ENCODE measurements at regions not wholly inside any gene's neighbourhood (a gene's known extent, or its start where the extent isn't known, plus 50 kb on each side); places are given as distances from the start of the nearest gene placed in this dataset.

DNA sequence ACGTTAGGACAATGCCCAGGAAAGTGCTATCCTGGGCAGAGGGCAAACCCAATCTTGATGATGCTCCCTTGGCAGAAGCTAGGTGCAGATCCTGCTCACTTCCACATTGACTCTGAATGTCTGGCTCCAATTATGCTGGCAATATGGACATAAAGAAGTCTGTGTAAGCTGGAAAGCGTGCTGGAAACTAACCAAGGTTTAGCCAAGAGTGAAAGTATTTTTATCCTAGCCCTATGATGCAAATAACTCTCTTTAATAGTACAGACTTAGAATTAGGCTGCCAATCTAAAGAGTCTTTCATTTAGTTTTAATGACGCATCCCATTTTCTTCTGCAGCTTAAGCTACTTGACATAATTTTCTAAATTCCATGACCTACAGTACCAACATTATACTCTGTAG, 571.8 kb downstream of the TUSC7 start:
- DNase-seq (ENCODE audit: low spot score) (no peak), ATAC-seq (no peak)
- H3K36me3 Mint-ChIP-seq (ENCODE audit: low read depth), result no peaks in the 10 kb centered on the region
- no peak overlapping the region for H3K4me3 Mint-ChIP-seq
- no peaks in the 10 kb centered on the region for H3K79me2 ChIP-seq (replicated peaks; ENCODE audit: insufficient read depth)
- H3K27me3 Mint-ChIP-seq (ENCODE audit: insufficient read depth, low read depth, poor library complexity), result no peaks in the 10 kb centered on the region
- no peaks in the 10 kb centered on the region for H3K9me3 Mint-ChIP-seq
- H3K4me1 ChIP-seq (ENCODE audit: insufficient read depth), result peaks cover 5% of the 10 kb centered on the region; the same call in 1 of the 2 replicates
- H3K36me3 ChIP-seq (ENCODE audit: insufficient read depth), result no peaks in the 10 kb centered on the region
- no peaks in the 10 kb centered on the region for H3F3A ChIP-seq (replicated peaks; ENCODE audit: low read depth)
- no peaks in the 10 kb centered on the region for H3K27me3 ChIP-seq (ENCODE audit: insufficient read depth)
- TF ChIP-seq EZH2 (IDR thresholded peaks at IDR 0.05; ENCODE audit: low read depth, unreplicated experiment) (no peak), STAT1 (IDR thresholded peaks at IDR 0.05; ENCODE audit: unreplicated experiment) (no peak), ZNF331 (CRISPR knock-in tag; IDR thresholded peaks at IDR 0.05; ENCODE audit: low read depth) (no peak)
- no peaks in the 10 kb centered on the region for H3K9me2 ChIP-seq (ENCODE audit: insufficient read depth)
- H4K20me1 ChIP-seq (replicated peaks; ENCODE audit: insufficient read depth), result no peaks in the 10 kb centered on the region
- no peak overlapping the region for H3K4me2 ChIP-seq
- H2AFZ ChIP-seq, result no peak overlapping the region
- peaks cover 8% of the 10 kb centered on the region for H3K4me1 Mint-ChIP-seq
- H3K4me3 ChIP-seq, result no peak overlapping the region
- no peak overlapping the region for H3K27ac Mint-ChIP-seq
- no peak overlapping the region for H3K27ac ChIP-seq (ENCODE audit: low read depth)

- DNase-seq (ENCODE audit: low spot score) (no peak), ATAC-seq (no peak)
- H3K27me3 Mint-ChIP-seq (ENCODE audit: insufficient read depth, low read depth, poor library complexity), result no peaks in the 10 kb centered on the region
- Histone ChIP-seq H3K9me2 (ENCODE audit: insufficient read depth) (no peaks in the 10 kb centered on the region), H3K36me3 (ENCODE audit: insufficient read depth) (no peaks in the 10 kb centered on the region), H3K27ac (ENCODE audit: low read depth) (no peak overlapping the region), H4K20me1 (replicated peaks; ENCODE audit: insufficient read depth) (no peaks in the 10 kb centered on the region), H2AFZ (no peak overlapping the region), H3F3A (replicated peaks; ENCODE audit: low read depth) (no peaks in the 10 kb centered on the region), H3K4me2 (no peak overlapping the region), H3K27me3 (ENCODE audit: insufficient read depth) (no peaks in the 10 kb centered on the region), H3K4me1 (ENCODE audit: insufficient read depth) (peaks cover 5% of the 10 kb centered on the region; the same call in 1 of the 2 replicates), H3K4me3 (no peak overlapping the region), H3K79me2 (replicated peaks; ENCODE audit: insufficient read depth) (no peaks in the 10 kb centered on the region)
- no peak overlapping the region for H3K4me3 Mint-ChIP-seq
- TF ChIP-seq CREB1 (CRISPR knock-in tag; IDR thresholded peaks at IDR 0.05; ENCODE audit: low read depth) (no peak), NANOG (IDR thresholded peaks at IDR 0.05; ENCODE audit: borderline replicate concordance) (no peak), ZNF114 (CRISPR knock-in tag; IDR thresholded peaks at IDR 0.05) (no peak), ZNF331 (CRISPR knock-in tag; IDR thresholded peaks at IDR 0.05; ENCODE audit: low read depth) (no peak), ZNF462 (CRISPR knock-in tag; IDR thresholded peaks at IDR 0.05) (no peak)
- peaks cover 5% of the 10 kb centered on the region; the same call in 2 of the 3 replicates for H3K4me1 Mint-ChIP-seq
- no peak overlapping the region for H3K27ac Mint-ChIP-seq
- H3K36me3 Mint-ChIP-seq (ENCODE audit: low read depth), result no peaks in the 10 kb centered on the region
- H3K9me3 Mint-ChIP-seq, result no peaks in the 10 kb centered on the region
Measured at GRCh38 chr3:117282566-117282965, 573.0 kb downstream of the TUSC7 start.

All from GM23338 (cell line).